Natural killer cell (primary cell): ENCODE measurements at regions not wholly inside any gene's neighbourhood (a gene's known extent, or its start where the extent isn't known, plus 50 kb on each side); places are given as distances from the start of the nearest gene placed in this dataset.

ENCODE experiments used
- ATAC-seq, 3 donors: fragments of 150-1000 bp in 2 of 3; fragments of 200-7000 bp in 1 of 3; cut with Tn5 transposase; 1 replicate in 1 of 3; 2 replicates in 2 of 3; pipeline ENCODE4 v1.10.0; 2021; ENCODE audit warnings: mild to moderate bottlenecking in 2 of 3, moderate library complexity in 2 of 3
- DNase-seq, 2 donors: peaks; one replicate each; pipeline versions ENCODE4 v3.0.0 to v3.0.0-alpha.2; 2013 to 2021; ENCODE audit warnings: mixed read lengths in 1 of 2
- H3K27ac ChIP-seq: one replicate; pipeline ENCODE4 v1.5.1; 2013; ENCODE audit warnings: mild to moderate bottlenecking, low read length
- H3K27me3 ChIP-seq: one replicate; pipeline ENCODE4 v1.6.1; 2013; ENCODE audit warnings: low read length; ENCODE audit not compliant: control insufficient read depth, insufficient read depth
- H3K36me3 ChIP-seq: one replicate; pipeline ENCODE4 v1.6.1; 2013; ENCODE audit warnings: low read length; ENCODE audit not compliant: control insufficient read depth, insufficient read depth
- H3K4me1 ChIP-seq: one replicate; pipeline ENCODE4 v1.6.1; 2013; ENCODE audit warnings: low read length; ENCODE audit not compliant: control insufficient read depth, insufficient read depth
- H3K4me3 ChIP-seq: one replicate; pipeline ENCODE4 v1.5.1; 2013; ENCODE audit warnings: low read length
- H3K9me3 ChIP-seq: one replicate; pipeline ENCODE4 v1.6.1; 2013; ENCODE audit warnings: low read length; ENCODE audit not compliant: control insufficient read depth, insufficient read depth
- H3K27ac Mint-ChIP-seq, 2 donors: one replicate each; pipeline ENCODE4 v1.8.0; 2022; ENCODE audit warnings: mild to moderate bottlenecking in 2 of 2, mixed read lengths in 2 of 2, moderate library complexity in 1 of 2
- H3K27me3 Mint-ChIP-seq, 2 donors: one replicate each; pipeline ENCODE4 v1.8.0; 2022; ENCODE audit warnings: low read depth in 2 of 2, mixed read lengths in 2 of 2
- H3K36me3 Mint-ChIP-seq: one replicate; pipeline ENCODE4 v1.8.0; 2022; ENCODE audit warnings: mixed read lengths
- H3K4me1 Mint-ChIP-seq, 2 donors: one replicate each; pipeline ENCODE4 v1.8.0; 2022; ENCODE audit warnings: mixed read lengths in 2 of 2
- H3K4me3 Mint-ChIP-seq: one replicate; pipeline ENCODE4 v1.8.0; 2022; ENCODE audit warnings: mild to moderate bottlenecking, moderate library complexity, mixed read lengths
- H3K9me3 Mint-ChIP-seq, 2 donors: one replicate each; pipeline ENCODE4 v1.8.0; 2022; ENCODE audit warnings: mixed read lengths in 2 of 2
- CTCF ChIP-seq: fragments of 200-600 bp; IDR thresholded peaks from one replicate; pipeline ENCODE4 v1.8.0; 2022; ENCODE audit warnings: antibody characterized with exemption
- WGBS: methylation state at CpG from one replicate; pipeline ENCODE4 v1.1.7; 2013; ENCODE audit warnings: missing lambda C conversion rate; ENCODE audit not compliant: insufficient coverage; 5-methylcytosine and 5-hydroxymethylcytosine counted together
- intact Hi-C: fragments of 100-400 bp; cut with micrococcal nuclease; formaldehyde crosslinking; loops from one replicate; pipeline ENCODE4 v1.14.2; 2022

- H3K27me3 ChIP-seq: no peaks in the 10 kb centered on the region
- intact Hi-C loops: no loop called here
- H3K36me3 ChIP-seq: no peaks in the 10 kb centered on the region
- Mint-ChIP-seq H3K4me1 (no peaks in the 10 kb centered on the region), H3K36me3 (no peaks in the 10 kb centered on the region), H3K27ac (no peak overlapping the region), H3K9me3 (no peaks in the 10 kb centered on the region), H3K4me3 (no peak overlapping the region), H3K27me3 (peaks cover 0 to 3% of the 10 kb centered on the region in 2 donors)
- H3K4me3 ChIP-seq: no peak overlapping the region
- H3K4me1 ChIP-seq: no peaks in the 10 kb centered on the region
- H3K27ac ChIP-seq: no peak overlapping the region
- DNase-seq: no peak
- TF ChIP-seq CTCF: no peak
- 81% methylated on average over 32 of the region's 33 CpGs for WGBS
- ATAC-seq: no peak
- H3K9me3 ChIP-seq: no peaks in the 10 kb centered on the region
Measured at GRCh38 chr10:93220296-93221170, 146.8 kb downstream of the CYP26A1 start.

GRCh38 chr10:93221171-93221496 lies 147.4 kb downstream of the CYP26A1 start:
- Mint-ChIP-seq H3K27me3 (peaks cover 0 to 3% of the 10 kb centered on the region in 2 donors), H3K4me1 (no peaks in the 10 kb centered on the region), H3K9me3 (no peaks in the 10 kb centered on the region), H3K27ac (no peak overlapping the region), H3K4me3 (no peak overlapping the region), H3K36me3 (no peaks in the 10 kb centered on the region)
- DNase-seq (no peak), ATAC-seq (no peak)
- H3K27ac ChIP-seq: no peak overlapping the region
- TF ChIP-seq CTCF: no peak
- no peak overlapping the region for H3K4me3 ChIP-seq
- no peaks in the 10 kb centered on the region for H3K4me1 ChIP-seq
- WGBS: 89% methylated on average over 18 of the region's 18 CpGs
- H3K9me3 ChIP-seq: no peaks in the 10 kb centered on the region
- no peaks in the 10 kb centered on the region for H3K27me3 ChIP-seq
- intact Hi-C loops: no loop called here
- no peaks in the 10 kb centered on the region for H3K36me3 ChIP-seq

- ATAC-seq: no peak
- no peaks in the 10 kb centered on the region for H3K36me3 Mint-ChIP-seq
- no peak for TF ChIP-seq CTCF
Measured at GRCh38 chr10:93221521-93221920, 147.8 kb downstream of the CYP26A1 start.

More at GRCh38 chr10:93221521-93221920, 147.8 kb downstream of the CYP26A1 start:
- DNase-seq: no peak
- H3K9me3 Mint-ChIP-seq: no peaks in the 10 kb centered on the region
- no peak overlapping the region for H3K4me3 ChIP-seq
- H3K27ac ChIP-seq: no peak overlapping the region
- intact Hi-C loops: no loop called here
- no peaks in the 10 kb centered on the region for H3K4me1 Mint-ChIP-seq
- no peak overlapping the region for H3K27ac Mint-ChIP-seq
- no peaks in the 10 kb centered on the region for H3K27me3 ChIP-seq
- no peaks in the 10 kb centered on the region for H3K9me3 ChIP-seq
- H3K36me3 ChIP-seq: no peaks in the 10 kb centered on the region
- H3K4me3 Mint-ChIP-seq: no peak overlapping the region
- peaks cover 0 to 3% of the 10 kb centered on the region in 2 donors for H3K27me3 Mint-ChIP-seq
- WGBS: 95% methylated on average over 5 of the region's 5 CpGs
- no peaks in the 10 kb centered on the region for H3K4me1 ChIP-seq
